GM18858 (cell line): ENCODE measurements at regions not wholly inside any gene's neighbourhood (a gene's known extent, or its start where the extent isn't known, plus 50 kb on each side); places are given as distances from the start of the nearest gene placed in this dataset.

Experiments used
- ATAC-seq: cut with Tn5 transposase; IDR thresholded peaks from one replicate; pipeline ENCODE4 v1.9.1; 2021; ENCODE audit not compliant: unreplicated experiment

- no peak for ATAC-seq
These were observed 471.1 kb upstream of the ANO3 start for GRCh38 chr11:25860677-25861450.

- no peak for ATAC-seq
These were observed 469.8 kb upstream of the ANO3 start for GRCh38 chr11:25862159-25862558.

- no peak for ATAC-seq
These were observed 467.9 kb upstream of the ANO3 start for GRCh38 chr11:25863986-25864385.

- no peak for ATAC-seq
These were observed 455.4 kb upstream of the ANO3 start for GRCh38 chr11:25876456-25876965.

GRCh38 chr11:25886036-25886435 is 445.9 kb upstream of the ANO3 start:
- no peak for ATAC-seq

GRCh38 chr11:25890626-25891260 is 441.2 kb upstream of the ANO3 start:
- ATAC-seq: no peak

- ATAC-seq: no peak
These were observed 440.0 kb upstream of the ANO3 start for GRCh38 chr11:25891960-25892359.

GRCh38 chr11:25899617-25900160 is 432.2 kb upstream of the ANO3 start:
- ATAC-seq: no peak

- no peak for ATAC-seq
These were observed 431.1 kb upstream of the ANO3 start for GRCh38 chr11:25900814-25901213.

- no peak for ATAC-seq
These were observed 430.5 kb upstream of the ANO3 start for GRCh38 chr11:25901415-25901814.

- no peak for ATAC-seq
These were observed 429.5 kb upstream of the ANO3 start for GRCh38 chr11:25902476-25902875.

GRCh38 chr11:25908726-25909125 is 423.2 kb upstream of the ANO3 start:
- ATAC-seq: no peak

GRCh38 chr11:25910086-25910485 is 421.8 kb upstream of the ANO3 start:
- ATAC-seq: no peak

GRCh38 chr11:25920356-25920755 is 411.6 kb upstream of the ANO3 start:
- no peak for ATAC-seq

- ATAC-seq: no peak
These were observed 407.3 kb upstream of the ANO3 start for GRCh38 chr11:25924586-25924985.

- ATAC-seq: no peak
These were observed 406.6 kb upstream of the ANO3 start for GRCh38 chr11:25925359-25925758.

GRCh38 chr11:25927411-25927953 is 404.4 kb upstream of the ANO3 start:
- ATAC-seq: no peak

- ATAC-seq: no peak
These were observed 403.9 kb upstream of the ANO3 start for GRCh38 chr11:25928076-25928475.

- no peak for ATAC-seq
These were observed 393.0 kb upstream of the ANO3 start for GRCh38 chr11:25938952-25939351.

GRCh38 chr11:25939691-25940090 is 392.2 kb upstream of the ANO3 start:
- ATAC-seq: no peak

- ATAC-seq: no peak
These were observed 390.6 kb upstream of the ANO3 start for GRCh38 chr11:25941353-25941752.

- no peak for ATAC-seq
These were observed 388.9 kb upstream of the ANO3 start for GRCh38 chr11:25943031-25943430.
